NCI-H2081 (cell line): ENCODE measurements at regions not wholly inside any gene's neighbourhood (a gene's known extent, or its start where the extent isn't known, plus 50 kb on each side); places are given as distances from the start of the nearest gene placed in this dataset.
"Not testable (repeated sequence)": the region's sequence is repeated elsewhere in the genome, so short reads cannot be mapped to it uniquely, and the experiment has no call there.

Source experiments
- DNase-seq, 2 experiments: peaks; one replicate each; lab custom pipeline; 2025; lab: John Stamatoyannopoulos, UW

DNA sequence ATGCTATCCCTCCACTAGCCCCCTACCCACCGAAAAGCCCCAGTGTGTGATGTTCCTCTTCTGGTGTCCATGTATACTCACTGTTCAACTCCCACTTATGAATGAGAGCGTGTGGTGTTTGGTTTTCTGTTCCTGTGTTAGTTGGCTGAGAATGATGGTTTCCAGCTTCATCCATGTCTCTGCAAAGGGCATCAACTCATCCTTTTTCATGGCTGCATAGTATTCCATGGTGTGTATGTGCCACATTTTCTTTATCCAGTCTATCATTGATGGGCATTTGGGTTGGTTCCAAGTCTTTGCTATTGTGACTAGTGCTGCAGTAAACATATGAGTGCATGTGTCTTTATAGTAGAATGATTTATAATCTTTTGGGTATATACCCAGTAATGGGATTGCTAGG, 599.3 kb upstream of the B3GAT1 start:
- DNase-seq, result not testable (repeated sequence)

DNA sequence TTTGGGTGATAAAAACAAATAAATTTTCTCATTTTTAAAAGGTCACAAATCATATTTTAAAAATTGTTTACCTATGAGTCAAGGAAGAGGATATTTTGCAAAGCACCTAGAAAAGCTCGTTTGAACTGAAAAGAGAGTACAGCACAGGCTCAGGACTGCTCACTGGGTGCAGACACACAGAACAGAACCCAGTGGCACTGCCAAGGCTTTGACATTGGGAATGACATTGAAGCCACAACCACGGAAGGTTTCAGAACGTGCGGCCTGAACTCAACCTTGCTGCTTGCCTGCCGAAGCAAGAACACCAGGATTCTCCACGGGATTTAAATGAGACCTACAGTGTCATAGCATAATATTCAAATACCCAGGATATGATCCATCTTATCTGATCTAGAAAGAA, 597.1 kb upstream of the B3GAT1 start:
- DNase-seq, result no peak

DNA sequence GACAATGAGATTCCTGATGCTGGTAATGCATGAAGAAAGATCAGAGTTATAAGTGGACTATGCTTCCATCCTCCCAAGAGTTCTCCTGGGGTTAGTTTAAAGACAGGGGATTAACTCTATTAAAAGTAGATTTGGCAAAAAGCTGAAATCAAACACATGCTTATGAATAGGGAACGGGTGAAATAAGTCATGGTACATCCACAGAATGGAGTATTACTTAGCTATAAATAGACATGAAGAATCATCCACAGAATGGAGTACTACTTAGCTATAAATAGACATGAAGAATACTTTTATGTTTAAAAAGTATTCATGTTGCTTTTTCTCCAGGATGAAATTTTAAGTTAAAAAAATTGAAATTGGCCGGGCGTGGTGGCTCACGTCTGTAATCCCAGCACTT, 596.4 kb upstream of the B3GAT1 start:
- no peak for DNase-seq

DNA sequence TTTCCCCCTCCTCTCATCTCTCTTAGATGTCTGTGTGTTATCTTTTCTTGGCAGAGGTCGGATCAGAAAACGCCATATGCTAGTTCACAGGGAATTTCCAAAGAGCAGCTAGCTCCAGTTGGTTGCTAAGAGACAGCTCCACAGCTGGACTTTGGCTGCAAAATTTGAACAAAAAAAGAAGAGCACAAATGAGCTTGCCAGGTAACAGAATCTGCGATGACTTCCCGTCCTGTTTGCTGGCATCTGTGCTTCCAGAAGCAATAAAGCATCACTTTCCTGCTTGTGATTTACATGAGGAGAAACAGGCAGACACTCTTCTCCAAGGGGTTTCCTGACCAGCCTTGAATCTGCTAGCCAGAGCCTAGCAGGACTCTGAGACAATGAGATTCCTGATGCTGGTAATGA, 596.0 kb upstream of the B3GAT1 start:
- no peak for DNase-seq

DNA sequence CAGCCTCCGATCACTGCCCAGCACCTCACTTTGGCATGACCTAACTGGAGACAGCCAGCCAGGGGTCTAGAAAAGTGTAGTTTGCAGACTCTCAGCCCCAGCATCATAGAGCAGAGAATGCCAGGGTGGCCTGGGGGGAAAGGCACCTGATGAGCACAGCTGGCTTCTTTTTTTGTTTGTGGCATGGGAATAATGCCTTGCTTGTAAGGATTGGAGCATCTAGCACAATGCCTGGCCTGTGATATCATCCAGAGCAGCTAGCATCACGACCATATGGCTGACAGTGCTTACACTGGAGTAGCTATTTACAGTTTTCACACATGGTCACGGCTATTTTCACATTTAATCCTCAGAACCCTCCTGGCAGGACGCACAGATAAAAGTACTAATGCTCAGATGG, 594.8 kb upstream of the B3GAT1 start:
- DNase-seq, result no peak

DNA sequence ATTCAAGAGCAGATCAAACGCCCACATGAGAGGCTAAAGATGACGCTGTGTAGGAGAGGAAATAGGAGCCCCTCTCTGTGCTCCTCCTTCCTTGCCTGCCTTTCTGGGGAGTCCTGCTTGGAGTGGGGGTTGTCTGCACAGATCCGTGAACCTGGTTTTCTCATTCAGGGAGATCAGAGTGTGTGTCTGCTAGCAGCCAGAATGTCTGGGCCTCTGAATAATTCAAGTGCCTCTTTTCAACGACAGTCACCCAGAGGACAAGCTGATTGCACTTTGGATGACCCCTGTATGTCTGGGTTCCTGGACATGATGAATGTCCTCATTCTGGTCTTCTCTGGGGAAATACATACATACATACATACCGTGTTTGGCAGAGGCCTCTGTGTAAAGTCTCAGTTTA, 592.5 kb upstream of the B3GAT1 start:
- DNase-seq, result no peak

DNA sequence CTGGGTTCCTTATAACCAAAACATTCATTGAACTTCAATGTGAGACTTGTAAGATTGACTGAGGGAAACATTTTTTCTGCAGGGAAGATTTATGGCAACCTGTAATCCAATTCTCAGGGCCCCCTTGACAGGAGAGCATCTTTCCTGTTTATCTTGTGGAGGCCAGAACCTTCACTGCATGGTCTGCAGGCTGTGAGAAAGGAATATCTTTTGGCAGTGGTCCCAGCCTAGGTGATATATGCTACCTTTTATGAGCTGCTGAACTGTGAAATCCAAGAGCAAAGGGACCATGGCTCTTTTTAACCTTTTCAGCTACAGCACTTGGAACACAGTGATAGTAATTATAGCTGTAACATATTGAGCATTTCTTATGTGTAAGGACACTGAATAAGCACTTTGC, 590.2 kb upstream of the B3GAT1 start:
- no peak for DNase-seq

GRCh38 chr11:135001581-135001980, 589.5 kb upstream of the B3GAT1 start:
- no peak for DNase-seq

GRCh38 chr11:135001065-135001464, 589.0 kb upstream of the B3GAT1 start:
- DNase-seq, result not testable (repeated sequence)

DNA sequence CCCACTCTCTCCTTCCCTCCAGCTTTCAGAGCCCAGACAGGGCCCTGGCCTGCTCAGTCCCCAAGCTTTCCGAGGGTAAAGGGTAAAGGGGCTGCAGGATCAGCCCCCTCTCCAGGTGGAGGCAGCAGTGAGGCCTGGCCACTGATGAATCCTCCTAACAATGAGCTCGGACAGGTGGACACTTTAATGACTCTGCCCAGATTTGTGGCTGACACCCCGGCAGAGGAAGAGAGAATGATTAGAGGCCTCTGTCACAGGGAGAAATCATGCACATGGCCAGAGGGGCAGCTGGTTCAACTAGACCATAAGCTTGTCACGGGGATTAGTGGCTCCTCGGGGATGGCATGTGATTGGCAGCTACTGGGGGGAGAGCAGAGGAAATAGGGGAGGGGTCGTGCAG, 587.5 kb upstream of the B3GAT1 start:
- no peak for DNase-seq

GRCh38 chr11:134997652-134998320, 585.7 kb upstream of the B3GAT1 start:
- no peak for DNase-seq

DNA sequence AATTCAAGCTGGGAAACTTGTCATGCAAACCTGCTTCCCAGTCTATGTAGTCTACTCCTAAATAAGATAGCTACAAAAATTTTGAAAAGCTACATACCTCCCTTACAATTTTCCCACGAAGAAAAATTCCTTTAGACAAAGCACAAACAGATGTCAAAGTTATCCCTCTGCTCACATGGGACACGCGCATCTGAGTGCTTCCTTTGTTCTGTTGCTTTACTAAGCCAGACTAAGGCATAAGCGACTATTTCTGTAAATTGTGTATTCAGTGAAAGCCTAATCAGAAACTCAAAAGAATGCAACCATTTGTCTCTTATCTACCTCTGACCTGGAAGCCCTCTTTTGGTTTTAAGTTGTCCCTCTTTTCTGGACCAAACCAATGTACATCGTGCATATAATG, 583.7 kb upstream of the B3GAT1 start:
- DNase-seq, result no peak

DNA sequence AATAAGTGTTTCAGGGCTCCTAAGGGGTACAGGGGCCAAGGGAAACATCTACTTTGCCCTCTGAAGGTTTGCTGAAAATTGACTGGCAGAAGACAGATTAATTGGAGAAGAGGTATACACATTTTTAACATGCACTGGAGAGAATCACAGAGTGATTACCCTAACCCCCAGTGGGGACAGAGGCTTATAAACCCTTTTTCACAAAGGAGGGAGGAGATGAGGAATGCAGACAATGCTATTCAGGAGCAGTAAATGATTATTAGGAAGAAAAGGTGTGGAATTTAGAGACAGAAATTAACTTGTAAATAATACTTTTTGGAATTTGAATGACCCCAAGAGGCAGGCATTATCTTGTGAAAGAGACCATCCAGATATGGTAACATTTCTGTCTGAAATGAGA, 582.4 kb upstream of the B3GAT1 start:
- no peak for DNase-seq

DNA sequence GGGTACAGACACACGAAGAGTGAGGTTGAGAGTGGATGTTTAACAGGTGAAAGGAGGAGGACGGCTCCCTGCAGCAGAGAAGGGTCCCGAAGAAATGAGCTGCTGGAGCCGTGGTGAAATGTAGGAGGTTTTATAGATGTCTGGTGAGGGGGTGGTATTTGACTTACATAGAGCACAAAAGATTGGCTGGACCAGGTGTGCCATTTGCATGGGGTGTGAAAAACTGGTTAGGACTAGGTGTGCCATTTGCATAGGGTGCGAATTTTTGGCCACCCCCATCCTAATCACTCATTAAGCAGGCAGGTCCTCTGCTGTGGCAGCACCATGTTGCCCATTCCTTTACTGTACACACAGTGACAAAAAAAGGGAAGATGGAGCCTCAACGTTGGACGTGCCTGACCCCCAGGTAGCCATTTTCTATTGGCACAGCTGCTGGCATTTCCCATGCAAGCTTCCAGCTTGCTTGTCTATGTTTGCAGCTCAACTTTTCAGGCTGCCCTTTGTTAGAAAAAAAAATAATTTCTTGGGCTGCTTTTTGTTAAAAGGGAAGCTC, 581.7 kb upstream of the B3GAT1 start:
- no peak for DNase-seq

- DNase-seq, result no peak
Observed at GRCh38 chr11:134992981-134993380, 580.9 kb upstream of the B3GAT1 start.

DNA sequence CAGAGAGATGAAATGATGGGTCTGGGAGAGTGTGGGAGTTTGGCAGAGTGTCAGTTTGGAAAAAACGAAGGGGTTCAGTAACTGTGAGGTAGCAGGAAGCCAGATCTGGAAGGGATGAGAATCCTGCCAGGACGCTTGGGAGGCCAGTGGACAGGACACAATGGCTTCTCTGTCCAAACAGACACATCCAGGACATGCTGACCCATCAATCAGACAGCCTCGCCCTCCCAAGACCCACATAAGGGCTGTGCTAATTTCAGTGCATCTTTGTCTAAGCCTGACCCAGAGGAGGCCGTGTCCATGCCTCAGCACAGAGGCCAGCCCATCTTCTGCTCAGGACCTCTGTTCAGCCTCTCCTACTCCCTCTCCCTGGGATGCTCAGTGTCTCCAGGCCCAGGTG, 576.5 kb upstream of the B3GAT1 start:
- no peak for DNase-seq

GRCh38 chr11:134987822-134988221, 575.8 kb upstream of the B3GAT1 start:
- DNase-seq, result no peak

GRCh38 chr11:134987223-134987768, 575.3 kb upstream of the B3GAT1 start:
- DNase-seq, result no peak

- no peak for DNase-seq
Observed at GRCh38 chr11:134984421-134984820, 572.4 kb upstream of the B3GAT1 start.

DNA sequence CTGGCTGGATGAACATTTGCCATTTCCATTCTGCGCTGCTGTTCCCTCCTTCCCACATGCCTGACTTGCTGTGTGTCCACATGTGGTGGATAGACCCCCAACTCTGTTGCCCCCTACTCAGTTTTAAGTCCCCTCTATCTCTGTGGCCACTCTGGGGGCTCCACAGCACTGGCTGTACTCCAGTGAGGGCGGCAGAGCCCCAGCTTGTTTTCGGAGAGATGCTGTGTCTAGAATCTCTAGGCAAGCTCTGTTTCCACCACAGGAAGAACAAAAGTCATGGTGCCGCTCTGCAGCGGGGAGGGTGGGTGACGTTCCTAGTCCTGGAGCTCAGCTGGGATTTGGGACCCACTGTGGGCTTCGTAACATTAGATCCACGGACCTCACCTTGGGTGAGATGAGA, 570.4 kb upstream of the B3GAT1 start:
- DNase-seq, result not testable (repeated sequence)

DNA sequence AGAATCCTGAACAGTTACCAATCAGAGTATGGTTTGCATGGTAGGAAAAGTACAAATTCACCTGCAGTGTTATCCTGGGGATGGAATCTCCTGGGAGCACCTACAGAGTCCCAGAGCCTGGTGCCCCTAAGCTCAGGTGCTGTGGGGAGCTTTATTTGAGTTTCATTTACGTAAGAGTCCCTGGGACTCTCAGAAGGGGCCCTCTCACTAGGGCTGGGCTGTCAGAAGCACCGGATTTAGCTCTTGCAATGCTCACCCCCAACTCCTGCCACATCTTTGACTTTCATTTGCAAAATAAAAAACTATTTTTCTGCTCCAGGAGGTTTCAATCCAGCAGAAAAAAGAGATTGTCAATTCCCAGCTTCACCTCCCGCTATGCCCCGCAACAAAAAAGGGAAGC, 569.8 kb upstream of the B3GAT1 start:
- DNase-seq, result no peak

- no peak for DNase-seq
Observed at GRCh38 chr11:134980819-134981710, 569.0 kb upstream of the B3GAT1 start.

DNA sequence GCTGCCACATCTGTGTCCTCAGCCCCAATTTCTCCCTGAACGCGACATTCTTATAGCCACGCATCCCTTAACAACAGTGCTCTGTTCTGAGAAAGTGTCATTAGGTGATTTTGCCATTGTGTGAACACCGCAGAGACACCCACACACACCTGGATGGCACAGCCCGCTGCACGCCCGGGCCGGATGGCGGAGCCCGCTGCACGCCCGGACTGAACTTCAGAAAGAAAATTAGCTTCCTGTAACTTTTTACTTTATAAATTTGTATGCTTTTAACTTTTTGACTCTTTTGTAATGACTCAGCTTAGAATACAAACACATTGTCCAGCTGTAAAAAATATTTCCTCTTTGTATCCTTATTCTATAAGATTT, 567.0 kb upstream of the B3GAT1 start:
- not testable (repeated sequence) for DNase-seq
